ENCODE measurements at regions not wholly inside any gene's neighbourhood (a gene's known extent, or its start where the extent isn't known, plus 50 kb on each side); places are given as distances from the start of the nearest gene placed in this dataset.

DNA sequence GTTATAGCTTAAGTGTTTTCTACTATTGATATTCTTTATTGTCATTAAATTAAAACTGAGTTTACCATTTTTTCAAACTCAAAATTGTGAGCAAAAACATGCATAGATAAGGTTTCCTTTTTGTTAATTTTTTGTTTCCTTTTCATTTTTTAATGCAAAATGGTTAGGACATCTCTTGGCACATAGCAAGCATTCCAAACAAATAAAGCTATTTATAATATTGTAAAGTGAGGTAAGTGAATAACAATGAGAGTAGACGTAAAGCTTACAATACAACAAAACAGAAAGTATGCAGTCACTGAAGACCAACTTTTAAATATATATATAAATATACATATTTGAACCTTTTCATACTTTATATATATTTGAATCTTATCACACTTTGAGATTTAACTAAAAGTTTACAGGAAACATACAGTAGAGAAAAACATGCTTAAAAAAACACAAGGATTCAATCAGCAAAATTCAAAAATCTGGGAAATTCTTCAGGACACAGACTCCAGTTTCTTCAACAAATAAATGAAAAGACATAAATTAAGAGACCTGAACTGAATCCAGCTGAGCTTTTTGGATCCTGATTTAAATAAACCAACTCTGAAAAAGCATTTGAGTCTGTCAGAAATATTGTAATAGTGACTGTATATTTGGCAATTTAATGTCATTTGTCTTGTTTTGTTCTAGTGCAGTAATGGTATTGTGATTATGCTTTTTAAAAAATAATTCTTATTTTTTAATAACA, 67.5 kb upstream of the SAMSN1 start:
- no peak for TF ChIP-seq POLR2AphosphoS5 (IDR thresholded peaks at IDR 0.05; ENCODE audit: low read depth, low read length)
- TF ChIP-seq TAF1 (IDR thresholded peaks at IDR 0.05; ENCODE audit: borderline replicate concordance, insufficient read depth, low read length) = no peak
- TF ChIP-seq FOXP2 (optimal IDR thresholded peaks at IDR 0.05; ENCODE audit: borderline replicate concordance, extremely low read depth, extremely low read length, insufficient read depth) = no peak
- TF ChIP-seq, protein P1, sequence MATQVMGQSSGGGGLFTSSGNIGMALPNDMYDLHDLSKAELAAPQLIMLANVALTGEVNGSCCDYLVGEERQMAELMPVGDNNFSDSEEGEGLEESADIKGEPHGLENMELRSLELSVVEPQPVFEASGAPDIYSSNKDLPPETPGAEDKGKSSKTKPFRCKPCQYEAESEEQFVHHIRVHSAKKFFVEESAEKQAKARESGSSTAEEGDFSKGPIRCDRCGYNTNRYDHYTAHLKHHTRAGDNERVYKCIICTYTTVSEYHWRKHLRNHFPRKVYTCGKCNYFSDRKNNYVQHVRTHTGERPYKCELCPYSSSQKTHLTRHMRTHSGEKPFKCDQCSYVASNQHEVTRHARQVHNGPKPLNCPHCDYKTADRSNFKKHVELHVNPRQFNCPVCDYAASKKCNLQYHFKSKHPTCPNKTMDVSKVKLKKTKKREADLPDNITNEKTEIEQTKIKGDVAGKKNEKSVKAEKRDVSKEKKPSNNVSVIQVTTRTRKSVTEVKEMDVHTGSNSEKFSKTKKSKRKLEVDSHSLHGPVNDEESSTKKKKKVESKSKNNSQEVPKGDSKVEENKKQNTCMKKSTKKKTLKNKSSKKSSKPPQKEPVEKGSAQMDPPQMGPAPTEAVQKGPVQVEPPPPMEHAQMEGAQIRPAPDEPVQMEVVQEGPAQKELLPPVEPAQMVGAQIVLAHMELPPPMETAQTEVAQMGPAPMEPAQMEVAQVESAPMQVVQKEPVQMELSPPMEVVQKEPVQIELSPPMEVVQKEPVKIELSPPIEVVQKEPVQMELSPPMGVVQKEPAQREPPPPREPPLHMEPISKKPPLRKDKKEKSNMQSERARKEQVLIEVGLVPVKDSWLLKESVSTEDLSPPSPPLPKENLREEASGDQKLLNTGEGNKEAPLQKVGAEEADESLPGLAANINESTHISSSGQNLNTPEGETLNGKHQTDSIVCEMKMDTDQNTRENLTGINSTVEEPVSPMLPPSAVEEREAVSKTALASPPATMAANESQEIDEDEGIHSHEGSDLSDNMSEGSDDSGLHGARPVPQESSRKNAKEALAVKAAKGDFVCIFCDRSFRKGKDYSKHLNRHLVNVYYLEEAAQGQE (IDR thresholded peaks at IDR 0.05; ENCODE audit: insufficient read depth in 1 of 2, low read depth in 2 of 2, low read length in 2 of 2) = no peak

DNA sequence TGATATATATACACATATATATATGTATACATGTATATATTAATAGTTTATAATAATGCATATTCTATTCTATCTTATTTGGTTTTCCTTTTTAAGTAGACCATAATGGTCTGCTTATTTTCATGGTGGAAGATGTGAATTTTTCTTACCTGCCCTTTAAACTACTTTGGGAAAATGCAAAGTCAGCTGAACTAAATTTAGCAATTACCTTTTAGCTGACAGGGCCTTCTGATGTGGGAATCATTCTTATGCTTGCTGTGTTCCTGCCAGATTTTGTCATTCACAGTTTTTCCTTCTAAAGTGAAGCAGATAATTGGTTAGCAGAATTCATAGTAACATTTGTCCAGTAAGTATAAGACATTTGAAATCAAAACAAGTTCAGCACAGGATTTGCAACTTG, 63.2 kb upstream of the SAMSN1 start:
- TF ChIP-seq SIN3A (IDR thresholded peaks at IDR 0.05; ENCODE audit: borderline replicate concordance, insufficient read depth, low read length) = no peak
- TF ChIP-seq, protein P1 (IDR thresholded peaks at IDR 0.05; ENCODE audit: insufficient read depth in 1 of 2, low read depth in 2 of 2, low read length in 2 of 2) = no peak
- TF ChIP-seq TAF1 (IDR thresholded peaks at IDR 0.05; ENCODE audit: borderline replicate concordance, insufficient read depth, low read length) = no peak
- TF ChIP-seq POLR2AphosphoS5 (IDR thresholded peaks at IDR 0.05; ENCODE audit: low read depth, low read length) = no peak
- TF ChIP-seq FOXP2 (optimal IDR thresholded peaks at IDR 0.05; ENCODE audit: borderline replicate concordance, extremely low read depth, extremely low read length, insufficient read depth) = no peak

DNA sequence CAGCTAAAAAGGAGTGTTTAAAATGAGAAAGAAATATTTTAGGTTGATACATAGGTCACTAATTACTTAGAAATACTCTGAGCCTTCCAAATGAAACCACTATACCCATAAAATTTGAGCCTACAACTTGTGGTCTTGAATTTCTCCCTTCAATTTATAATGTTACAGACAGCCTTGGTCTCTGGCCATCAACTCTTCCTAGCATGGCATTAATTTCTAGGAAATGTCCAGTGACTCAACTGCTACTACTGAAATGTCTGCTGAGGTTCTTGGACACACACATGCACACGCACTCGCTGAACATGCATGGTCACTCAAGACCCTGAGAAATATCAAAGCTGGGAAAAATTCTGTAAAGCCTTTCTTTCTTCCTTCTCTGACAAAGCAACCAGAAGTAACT, 61.1 kb upstream of the SAMSN1 start:
- TF ChIP-seq SIN3A (IDR thresholded peaks at IDR 0.05; ENCODE audit: borderline replicate concordance, insufficient read depth, low read length) (no peak), POLR2AphosphoS5 (IDR thresholded peaks at IDR 0.05; ENCODE audit: low read depth, low read length) (no peak), FOXP2 (optimal IDR thresholded peaks at IDR 0.05; ENCODE audit: borderline replicate concordance, extremely low read depth, extremely low read length, insufficient read depth) (no peak), TAF1 (IDR thresholded peaks at IDR 0.05; ENCODE audit: borderline replicate concordance, insufficient read depth, low read length) (no peak)
- TF ChIP-seq, protein P1 (IDR thresholded peaks at IDR 0.05; ENCODE audit: insufficient read depth in 1 of 2, low read depth in 2 of 2, low read length in 2 of 2) = no peak

DNA sequence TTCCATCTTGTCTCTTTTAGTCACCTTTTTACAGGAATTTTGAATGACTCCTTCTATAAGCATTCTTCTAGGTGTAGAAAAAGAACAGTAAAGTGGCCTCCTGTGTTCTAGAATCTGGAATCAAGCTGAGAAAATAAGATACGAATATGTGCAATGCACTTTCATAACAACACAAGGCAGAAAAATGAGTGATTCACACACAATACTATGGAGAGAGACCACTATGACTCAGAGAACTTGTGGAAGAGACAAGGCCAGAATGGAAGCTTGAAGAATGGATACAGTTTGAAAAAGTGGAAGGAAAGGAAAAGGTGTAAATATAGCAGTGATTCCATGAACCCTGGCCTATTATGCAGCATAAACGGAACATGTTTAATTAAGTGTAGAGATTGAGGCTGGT, 57.1 kb upstream of the SAMSN1 start:
- TF ChIP-seq, protein P1 (IDR thresholded peaks at IDR 0.05; ENCODE audit: insufficient read depth in 1 of 2, low read depth in 2 of 2, low read length in 2 of 2) = no peak
- TF ChIP-seq POLR2AphosphoS5 (IDR thresholded peaks at IDR 0.05; ENCODE audit: low read depth, low read length) (no peak), FOXP2 (optimal IDR thresholded peaks at IDR 0.05; ENCODE audit: borderline replicate concordance, extremely low read depth, extremely low read length, insufficient read depth) (no peak), TAF1 (IDR thresholded peaks at IDR 0.05; ENCODE audit: borderline replicate concordance, insufficient read depth, low read length) (no peak), SIN3A (IDR thresholded peaks at IDR 0.05; ENCODE audit: borderline replicate concordance, insufficient read depth, low read length) (no peak)

All from PFSK-1 (cell line).